Upper lobe of left lung (tissue), 4 donors: ENCODE measurements at regions not wholly inside any gene's neighbourhood (a gene's known extent, or its start where the extent isn't known, plus 50 kb on each side); places are given as distances from the start of the nearest gene placed in this dataset.

Experiments
- CTCF ChIP-seq, 6 experiments: fragments of 450-650 bp in 4 of 6; fragments of 200-600 bp in 2 of 6; sonication (generic) in 2 of 6; IDR thresholded peaks; one replicate each; pipeline ENCODE4 v1.5.1; 2016 to 2019; ENCODE audit warnings: antibody characterized with exemption in 6 of 6
- EP300 ChIP-seq, 4 donors: sonication (generic); formaldehyde crosslinking; IDR thresholded peaks; one replicate each; pipeline ENCODE4 v1.5.1; 2017; ENCODE audit warnings: antibody characterized with exemption in 4 of 4, control low read depth in 2 of 4
- POLR2A ChIP-seq, 4 donors: fragments of 450-650 bp; IDR thresholded peaks; one replicate each; pipeline ENCODE4 v1.5.1; 2016 to 2017; ENCODE audit warnings: antibody characterized with exemption in 4 of 4, mild to moderate bottlenecking in 2 of 4
- POLR2AphosphoS5 ChIP-seq, 2 donors: sonication (generic); formaldehyde crosslinking; IDR thresholded peaks; one replicate each; pipeline ENCODE4 v1.5.1; 2017; ENCODE audit warnings: antibody characterized with exemption in 2 of 2

GRCh38 chr6:23775127-23775526 lies 350.9 kb upstream of the NRSN1 start:
- no peak for TF ChIP-seq POLR2AphosphoS5 (IDR thresholded peaks at IDR 0.05)
- no peak for TF ChIP-seq CTCF (IDR thresholded peaks at IDR 0.05)
- TF ChIP-seq POLR2A (IDR thresholded peaks at IDR 0.05) = no peak
- no peak for TF ChIP-seq EP300 (IDR thresholded peaks at IDR 0.05)
